ENCODE measurements at regions not wholly inside any gene's neighbourhood (a gene's known extent, or its start where the extent isn't known, plus 50 kb on each side); places are given as distances from the start of the nearest gene placed in this dataset.
"Not testable (repeated sequence)": the region's sequence is repeated elsewhere in the genome, so short reads cannot be mapped to it uniquely, and the experiment has no call there.

- no peak for DNase-seq
Observed at GRCh38 chr5:26181582-26181981, 856.8 kb downstream of the CDH9 start.

- DNase-seq, result no peak
Observed at GRCh38 chr5:26148569-26149107, 889.7 kb downstream of the CDH9 start.

GRCh38 chr5:26143259-26143658 lies 895.1 kb downstream of the CDH9 start:
- no peak for DNase-seq

GRCh38 chr5:26121338-26121737 lies 917.0 kb downstream of the CDH9 start:
- no peak for DNase-seq

GRCh38 chr5:26104175-26104574 lies 934.2 kb downstream of the CDH9 start:
- DNase-seq, result no peak

- no peak for DNase-seq
Observed at GRCh38 chr5:26060212-26060611, 978.2 kb downstream of the CDH9 start.

GRCh38 chr5:26054594-26054993 lies 983.8 kb downstream of the CDH9 start:
- DNase-seq, result no peak

GRCh38 chr5:26034813-26035212 lies 1003.6 kb downstream of the CDH9 start:
- DNase-seq, result no peak

GRCh38 chr5:26031481-26031880 lies 1006.9 kb downstream of the CDH9 start:
- DNase-seq, result no peak

- no peak for DNase-seq
Observed at GRCh38 chr5:26026044-26026443, 1012.3 kb downstream of the CDH9 start.

- no peak for DNase-seq
Observed at GRCh38 chr5:26024774-26025173, 1013.6 kb downstream of the CDH9 start.

GRCh38 chr5:26023361-26023760 lies 1015.0 kb downstream of the CDH9 start:
- no peak for DNase-seq

- DNase-seq, result no peak
Observed at GRCh38 chr5:26014206-26014605, 1024.2 kb downstream of the CDH9 start.

GRCh38 chr5:26012078-26012477 lies 1026.3 kb downstream of the CDH9 start:
- DNase-seq, result no peak

- no peak for DNase-seq
Observed at GRCh38 chr5:26009742-26010141, 1028.6 kb downstream of the CDH9 start.

- no peak for DNase-seq
Observed at GRCh38 chr5:26003966-26004365, 1034.4 kb downstream of the CDH9 start.

GRCh38 chr5:25995209-25995608 lies 1043.2 kb downstream of the CDH9 start:
- no peak for DNase-seq

- DNase-seq, result no peak
Observed at GRCh38 chr5:25993701-25994100, 1044.7 kb downstream of the CDH9 start.

- DNase-seq, result no peak
Observed at GRCh38 chr5:25991639-25992038, 1046.7 kb downstream of the CDH9 start.

- no peak for DNase-seq
Observed at GRCh38 chr5:25990771-25991170, 1047.6 kb downstream of the CDH9 start.

GRCh38 chr5:25979086-25979485 lies 1059.3 kb downstream of the CDH9 start:
- no peak for DNase-seq

- DNase-seq, result no peak
Observed at GRCh38 chr5:25975885-25976284, 1062.5 kb downstream of the CDH9 start.

GRCh38 chr5:25974451-25974850 lies 1063.9 kb downstream of the CDH9 start:
- no peak for DNase-seq

GRCh38 chr5:25970906-25971489 lies 1067.4 kb downstream of the CDH9 start:
- no peak for DNase-seq

GRCh38 chr5:25969042-25969441 lies 1069.3 kb downstream of the CDH9 start:
- not testable (repeated sequence) for DNase-seq
